Limb (tissue), 2 donors: ENCODE measurements at regions not wholly inside any gene's neighbourhood (a gene's known extent, or its start where the extent isn't known, plus 50 kb on each side); places are given as distances from the start of the nearest gene placed in this dataset.

Experiments
- DNase-seq, 2 donors: peaks; one replicate each; pipeline ENCODE4 v3.0.0-alpha.2; 2016; ENCODE audit errors: extremely low spot score in 2 of 2

DNA sequence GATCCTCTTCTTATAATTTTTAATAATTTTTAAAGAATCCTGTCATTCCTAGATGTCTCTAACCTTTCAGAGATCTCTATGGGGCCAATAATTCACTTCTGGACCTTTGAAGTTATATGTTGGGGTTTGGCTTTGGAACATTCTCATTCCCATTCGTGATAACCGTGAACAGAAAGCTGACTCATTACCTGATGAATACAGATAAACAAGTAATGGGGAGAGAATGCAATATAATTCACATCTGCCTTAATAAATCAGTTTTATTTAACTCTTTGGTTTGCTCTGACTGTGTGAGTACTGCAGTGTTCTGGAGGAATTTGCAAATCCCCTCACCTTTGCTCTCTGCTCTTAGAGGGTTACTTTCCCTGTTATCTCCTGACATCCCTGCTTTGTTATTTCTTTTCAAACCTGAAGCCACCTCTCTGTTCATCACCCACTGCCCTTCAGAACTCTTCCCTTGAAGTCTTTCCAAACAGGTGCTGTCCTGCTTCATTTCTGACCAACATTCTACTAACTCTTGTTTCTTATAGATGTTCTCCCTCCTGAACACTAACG, 79.6 kb upstream of the SLC38A2 start:
- no peak for DNase-seq

DNA sequence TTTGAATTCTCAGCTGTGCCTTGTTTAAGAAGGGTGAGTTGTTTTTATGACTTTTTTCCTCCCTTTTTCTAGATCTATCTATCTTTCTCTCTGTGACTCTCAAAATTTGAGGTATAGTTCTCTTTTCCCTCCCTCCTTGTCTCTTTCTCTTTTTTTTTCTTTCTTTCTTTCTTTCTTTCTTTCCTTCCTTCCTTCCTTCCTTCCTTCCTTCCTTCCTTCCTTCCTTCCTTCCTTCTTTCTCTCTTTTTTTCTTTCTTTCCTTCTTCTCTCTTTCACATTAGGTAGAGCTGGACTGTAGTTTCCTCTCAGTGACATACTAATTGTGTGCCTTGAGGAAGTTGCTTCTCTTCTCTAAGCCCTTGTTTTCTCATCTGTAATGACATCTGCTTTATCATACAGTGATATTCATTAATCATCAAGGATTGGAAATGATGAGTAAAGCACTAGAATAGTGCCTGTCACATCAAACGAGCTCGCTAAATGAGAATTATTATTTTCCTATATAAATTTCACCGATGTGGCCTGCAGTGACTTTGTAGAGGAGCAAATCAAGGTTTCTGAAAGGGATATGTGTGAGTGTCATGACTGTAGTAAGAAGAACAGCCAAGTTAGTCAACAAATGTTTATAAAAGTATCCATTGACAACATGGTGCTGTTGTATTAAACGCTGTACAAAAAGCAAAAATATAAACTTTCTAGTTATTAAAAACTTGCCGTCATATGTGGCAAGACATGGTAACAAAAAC, 78.9 kb upstream of the SLC38A2 start:
- DNase-seq: no peak

DNA sequence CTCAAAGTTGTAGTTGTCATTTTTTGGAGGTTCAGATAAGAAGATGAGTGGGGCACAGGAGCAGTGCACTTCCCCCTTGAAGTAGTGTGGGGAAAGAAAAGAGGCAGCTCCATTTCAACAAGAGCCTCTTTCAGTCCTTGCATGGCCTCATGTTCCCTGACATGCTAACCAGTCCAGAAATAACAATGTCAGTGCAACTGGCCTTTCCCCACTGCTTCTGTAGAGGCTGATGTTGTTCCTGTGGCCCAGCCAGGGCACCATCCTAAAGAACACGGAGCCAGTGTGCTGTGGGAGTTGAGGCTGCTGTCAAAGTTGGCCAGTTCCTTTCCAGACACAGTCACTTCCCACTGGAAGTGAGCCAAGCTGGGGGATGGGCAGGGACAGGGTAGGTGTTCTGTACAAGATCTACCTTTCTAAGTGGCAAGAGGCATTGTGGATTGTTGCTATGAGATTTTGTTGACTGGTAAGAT, 77.7 kb upstream of the SLC38A2 start:
- DNase-seq: peak; percentile 27 to 56

DNA sequence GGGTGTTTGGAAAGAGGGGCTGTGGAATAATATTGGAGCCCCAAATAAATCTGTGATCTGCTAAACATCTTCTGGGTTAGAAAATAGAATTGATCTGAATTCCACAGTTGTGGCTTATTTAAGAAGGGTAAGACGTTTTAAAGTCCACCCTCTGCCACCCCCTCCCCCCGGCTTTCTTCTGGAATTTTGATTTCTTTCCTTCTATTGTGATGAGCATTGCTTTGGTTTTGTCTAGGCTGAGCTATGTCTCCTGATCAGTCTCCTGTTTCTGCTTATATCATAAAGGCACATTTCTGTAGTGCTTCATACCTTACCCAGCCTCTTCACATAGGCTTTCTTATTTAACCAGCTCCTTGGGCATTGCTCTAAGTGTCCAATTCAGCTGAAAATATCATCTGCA, 77.3 kb upstream of the SLC38A2 start:
- no peak for DNase-seq

DNA sequence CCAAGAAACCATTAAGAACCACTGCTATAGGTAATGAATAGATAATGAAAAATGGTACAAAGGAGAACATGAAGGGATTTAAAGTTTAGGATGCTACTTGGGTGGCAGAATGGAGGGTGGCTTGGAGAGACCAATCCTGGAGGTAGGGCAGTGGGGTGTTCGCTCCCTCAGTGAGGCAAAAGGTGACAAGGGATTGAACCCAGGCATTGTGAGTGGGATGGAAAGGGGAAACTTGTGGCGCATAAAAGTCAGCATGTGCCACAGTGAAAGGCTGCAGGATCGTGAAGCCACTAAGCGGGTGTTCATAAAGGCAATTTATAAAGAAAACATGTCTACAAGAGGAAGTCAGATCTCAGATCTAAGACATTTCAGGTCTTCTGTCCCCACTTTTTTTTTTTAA, 76.7 kb upstream of the SLC38A2 start:
- no peak for DNase-seq

DNA sequence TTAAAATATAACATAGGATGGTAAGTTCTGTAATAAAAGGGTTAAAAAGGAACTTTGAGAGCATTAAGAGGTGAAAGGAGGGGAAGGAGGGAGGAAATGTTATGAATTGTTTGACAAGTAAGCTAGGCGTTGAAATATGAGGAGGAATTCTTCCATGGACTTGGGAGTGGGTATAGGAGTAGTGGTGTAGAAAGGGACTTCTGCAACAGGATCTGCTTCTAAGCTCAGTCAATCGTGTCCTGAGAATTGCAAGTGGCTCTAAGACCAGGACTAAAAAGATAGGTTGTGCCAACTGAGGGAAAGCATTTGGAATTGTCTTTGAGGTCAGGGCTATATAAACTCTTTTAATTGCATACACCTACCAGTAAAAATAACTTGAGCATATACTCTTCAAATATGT, 74.1 kb upstream of the SLC38A2 start:
- no peak for DNase-seq

DNA sequence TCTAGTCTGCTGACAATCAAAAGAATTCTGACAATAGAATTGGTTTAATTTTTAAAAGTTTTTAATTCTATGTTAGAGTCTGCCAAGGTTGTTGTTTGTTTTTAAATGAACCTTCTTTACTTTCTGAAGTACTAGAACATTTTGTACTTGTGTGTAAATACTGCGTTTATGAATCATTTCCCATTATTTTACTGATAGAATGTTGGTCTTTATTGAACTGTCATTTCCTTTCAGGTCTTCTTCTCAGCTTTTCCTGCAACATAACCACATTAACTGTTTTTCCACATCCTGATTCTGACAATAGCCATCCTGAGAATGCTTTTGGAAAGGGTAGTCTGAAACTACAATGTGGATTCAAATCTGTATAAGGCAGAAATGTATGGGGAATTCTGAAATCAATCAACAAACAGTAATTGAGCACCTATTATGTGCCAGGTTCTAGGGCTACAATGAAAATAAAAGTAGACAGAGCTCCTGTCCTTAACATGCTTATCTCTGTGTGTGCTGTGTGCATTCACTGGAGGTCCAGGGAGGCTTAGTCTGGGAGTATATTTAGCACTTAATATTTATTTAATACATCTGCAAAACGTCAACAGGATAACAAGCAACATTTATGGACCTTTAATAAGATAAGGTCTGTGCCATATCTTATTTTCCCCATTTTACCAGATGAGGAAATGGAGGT, 73.1 kb upstream of the SLC38A2 start:
- DNase-seq: no peak

DNA sequence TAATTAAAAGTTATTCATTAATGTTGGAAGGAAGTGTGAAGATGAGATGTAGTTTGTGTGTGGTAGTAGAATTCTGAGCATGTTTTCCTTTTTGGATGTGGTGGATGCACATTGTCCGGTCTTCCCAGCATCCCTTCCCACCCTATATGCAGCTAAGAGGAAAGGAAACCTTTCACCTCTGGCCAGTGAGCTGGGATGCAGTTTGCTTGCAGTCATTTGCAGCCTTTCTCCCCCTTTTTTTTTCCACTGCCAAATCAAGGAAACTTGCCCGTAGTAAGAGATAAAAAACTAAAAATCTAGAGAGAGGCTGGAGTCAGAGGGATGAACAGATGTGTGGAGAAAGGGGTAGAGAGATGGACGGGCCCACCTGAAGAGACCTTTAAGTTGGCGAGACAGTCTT, 72.5 kb upstream of the SLC38A2 start:
- DNase-seq: no peak

DNA sequence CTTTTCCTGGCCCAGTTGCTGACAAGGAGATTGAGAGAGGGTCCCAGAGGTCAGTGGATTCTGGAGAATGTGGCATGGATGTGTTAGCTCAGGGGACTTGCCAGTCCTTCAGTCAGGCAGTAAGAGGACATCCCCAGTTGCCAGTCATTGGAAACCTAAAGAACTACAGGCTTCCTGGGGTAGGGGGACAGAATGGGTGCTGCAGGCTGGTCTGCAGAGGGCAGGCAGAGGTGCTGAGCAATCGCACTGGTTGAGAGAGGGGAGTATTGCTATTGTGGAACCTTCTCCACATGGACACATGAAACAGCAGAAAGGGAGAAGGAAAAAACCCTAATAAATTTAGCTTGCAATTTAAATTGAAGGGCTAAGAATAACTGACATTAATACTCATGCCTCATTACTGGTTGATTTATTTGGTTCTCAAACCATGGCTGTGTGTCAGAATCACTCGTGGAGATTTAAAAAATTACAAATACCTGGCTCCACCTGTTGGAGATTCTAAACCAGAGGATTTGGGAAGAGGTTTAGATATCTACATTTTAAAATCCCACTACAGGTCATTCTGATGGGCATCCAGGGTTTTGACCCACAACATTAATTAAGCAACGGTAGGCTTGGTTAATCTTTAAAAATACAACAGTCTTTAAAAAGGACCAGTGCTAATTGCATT, 71.2 kb upstream of the SLC38A2 start:
- no peak for DNase-seq

DNA sequence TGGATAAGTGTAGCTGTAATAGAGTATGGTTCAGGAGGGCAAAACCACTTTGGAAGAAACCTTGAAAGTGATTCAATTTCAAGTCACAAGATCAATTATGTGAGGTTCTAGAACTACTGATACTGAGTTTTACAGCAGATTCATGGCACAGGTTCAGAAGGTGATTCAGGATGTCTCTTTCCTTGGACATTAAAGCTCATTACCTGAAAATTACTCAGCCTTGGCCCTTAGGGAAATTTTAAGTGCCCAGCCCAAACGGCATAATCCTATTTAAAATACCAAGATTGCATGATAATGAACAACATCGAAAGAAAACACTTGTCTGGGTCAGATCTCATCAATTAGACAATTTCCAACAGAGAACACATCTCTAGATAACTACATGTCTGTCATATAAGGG, 70.2 kb upstream of the SLC38A2 start:
- DNase-seq: no peak

DNA sequence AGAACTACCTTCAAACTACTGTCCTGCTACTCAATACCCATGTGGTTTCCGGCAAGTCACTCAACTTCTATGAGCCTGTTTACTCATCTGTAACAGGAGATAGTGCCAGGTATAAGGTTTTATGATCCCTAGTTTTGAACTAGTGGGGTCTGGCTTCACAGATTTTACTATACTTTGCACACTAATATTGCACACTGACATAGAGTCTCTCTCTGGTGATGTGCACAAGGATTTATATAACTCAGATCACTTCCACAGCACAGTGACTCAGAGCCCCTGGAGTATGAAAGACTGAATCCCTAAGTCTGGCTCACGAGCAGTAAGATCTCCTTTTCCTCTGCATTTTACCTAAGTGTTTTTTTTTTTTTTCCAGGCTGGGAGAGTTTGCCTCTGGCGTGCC, 69.7 kb upstream of the SLC38A2 start:
- DNase-seq: no peak

DNA sequence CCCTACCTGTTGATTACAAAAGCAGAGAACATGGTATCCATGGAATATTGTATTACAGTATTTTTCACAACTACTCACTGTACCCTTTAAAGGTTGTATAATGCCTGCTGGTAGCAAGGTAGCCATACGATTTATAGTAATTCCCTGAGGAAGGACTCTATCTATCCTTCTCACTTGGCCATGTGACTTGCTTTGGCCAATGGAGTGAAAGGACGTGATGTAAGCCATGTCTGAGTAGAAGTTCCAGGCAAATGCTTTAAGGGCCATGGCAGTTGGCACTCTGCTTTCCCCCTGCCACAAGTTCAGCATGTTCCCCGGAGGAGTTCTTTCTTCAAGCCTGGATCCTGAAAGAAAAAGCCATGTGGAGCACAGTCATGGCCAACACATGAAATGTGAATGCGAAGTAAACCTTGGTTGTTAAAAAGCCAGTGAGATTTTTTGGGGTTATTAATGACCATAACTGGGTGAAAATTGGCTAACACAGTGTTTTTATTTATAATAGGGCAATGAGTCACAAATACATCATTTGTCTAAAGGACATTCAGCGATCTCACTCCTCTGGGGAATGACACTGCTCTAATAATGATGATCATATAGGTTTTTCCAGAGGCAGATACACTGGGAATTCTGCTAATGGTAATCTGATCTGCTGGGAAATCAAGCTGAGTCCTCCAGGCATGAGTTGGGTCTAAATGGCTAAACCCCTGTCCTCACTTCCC, 67.4 kb upstream of the SLC38A2 start:
- no peak for DNase-seq

DNA sequence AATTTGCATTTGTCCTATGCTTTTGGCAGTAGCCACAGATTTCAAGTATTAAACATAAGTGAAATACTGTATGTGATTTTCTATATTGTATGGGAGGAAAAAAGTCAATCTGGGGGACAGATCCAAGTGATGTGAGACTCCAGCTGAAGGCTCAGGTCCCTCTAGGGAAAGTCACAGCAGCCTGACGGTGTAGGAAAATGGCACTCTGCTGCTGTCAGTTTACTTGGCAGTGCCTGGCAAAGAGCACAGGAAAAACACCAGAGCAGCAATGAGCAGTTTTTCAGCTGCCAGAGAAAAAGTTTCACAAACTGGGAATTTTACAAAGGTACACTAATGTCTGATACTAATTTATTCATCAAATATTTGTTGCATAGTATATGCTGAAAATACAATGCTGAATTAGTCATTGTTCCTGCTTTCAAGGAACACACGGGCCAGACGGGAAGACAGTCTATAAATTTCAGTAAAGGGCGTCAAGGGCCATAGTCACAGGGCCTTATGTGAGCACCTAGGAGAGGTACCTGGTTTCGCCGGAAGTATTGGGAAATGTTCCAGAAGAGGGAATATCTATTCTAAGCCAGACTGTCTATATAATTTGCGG, 66.2 kb upstream of the SLC38A2 start:
- DNase-seq: no peak

DNA sequence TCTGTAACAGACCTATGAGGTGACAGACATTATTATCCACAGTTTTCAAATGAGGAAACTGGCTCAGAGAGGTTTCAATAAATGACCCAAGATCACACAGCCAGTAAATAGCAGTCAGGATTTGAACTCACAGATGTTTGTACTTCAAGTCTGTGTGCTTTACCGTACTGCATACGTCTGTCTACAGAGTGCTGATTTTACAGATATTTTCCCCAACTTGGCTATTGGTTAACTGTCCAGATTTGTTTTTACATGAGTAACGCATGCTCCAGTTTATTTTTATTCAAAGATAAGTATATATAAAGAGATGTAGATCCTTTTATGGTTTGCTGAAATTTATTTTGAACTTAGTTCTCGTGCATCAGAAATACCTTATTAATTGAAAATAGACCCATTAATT, 65.7 kb upstream of the SLC38A2 start:
- no peak for DNase-seq

DNA sequence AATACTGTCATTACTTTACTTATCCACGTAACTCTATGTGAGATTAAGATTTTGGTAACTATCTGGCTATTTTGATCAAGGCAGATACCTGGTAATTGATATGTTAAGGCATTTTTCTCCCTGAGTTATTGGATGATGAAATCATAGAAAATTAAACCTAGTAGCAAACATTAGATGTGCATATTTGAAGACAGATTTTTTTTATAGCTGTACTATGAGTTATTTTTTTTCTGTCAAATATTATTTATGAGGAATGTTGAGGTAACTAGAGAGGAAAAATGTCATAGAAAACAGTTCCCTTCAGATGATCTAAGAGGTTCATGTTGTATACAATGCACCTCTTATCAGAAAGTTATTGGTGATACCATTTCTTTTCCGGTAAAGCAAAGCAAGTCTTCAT, 64.9 kb upstream of the SLC38A2 start:
- no peak for DNase-seq

DNA sequence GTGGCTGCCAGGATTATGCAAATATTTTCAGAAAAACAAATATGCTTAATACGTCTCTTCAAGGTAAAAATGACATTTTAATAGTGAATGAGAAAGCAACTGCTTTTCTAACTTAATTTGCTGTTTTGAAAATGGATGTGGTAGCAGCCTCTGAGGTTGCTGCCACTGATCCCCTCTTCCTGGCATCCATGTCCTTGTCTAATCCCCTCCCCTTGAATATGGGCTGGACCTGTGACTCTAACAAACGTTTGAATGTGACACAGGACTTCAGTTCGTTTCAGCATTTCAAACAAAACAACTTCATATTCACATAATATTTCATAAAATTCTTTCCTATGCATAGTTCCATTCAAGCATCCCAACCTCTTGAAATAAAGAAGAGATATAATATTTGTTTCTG, 64.2 kb upstream of the SLC38A2 start:
- DNase-seq: no peak

DNA sequence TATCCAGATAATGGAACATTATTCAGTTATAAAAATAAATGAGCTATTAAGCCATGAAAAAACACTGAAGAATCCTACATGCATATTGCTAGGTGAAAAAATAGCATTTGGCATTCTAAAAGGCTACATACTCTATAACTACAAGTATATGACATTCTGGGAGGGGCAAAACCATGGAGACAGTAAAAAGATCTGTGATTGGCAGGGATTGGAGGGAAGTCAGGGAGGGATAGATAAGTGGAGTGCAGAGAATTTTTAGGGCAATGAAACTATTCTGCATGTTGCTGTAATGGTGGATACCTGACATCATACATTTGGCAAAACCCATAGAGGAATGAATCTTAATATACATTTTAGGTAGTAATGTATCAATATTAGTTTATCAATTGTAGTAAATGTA, 63.1 kb upstream of the SLC38A2 start:
- DNase-seq: no peak

DNA sequence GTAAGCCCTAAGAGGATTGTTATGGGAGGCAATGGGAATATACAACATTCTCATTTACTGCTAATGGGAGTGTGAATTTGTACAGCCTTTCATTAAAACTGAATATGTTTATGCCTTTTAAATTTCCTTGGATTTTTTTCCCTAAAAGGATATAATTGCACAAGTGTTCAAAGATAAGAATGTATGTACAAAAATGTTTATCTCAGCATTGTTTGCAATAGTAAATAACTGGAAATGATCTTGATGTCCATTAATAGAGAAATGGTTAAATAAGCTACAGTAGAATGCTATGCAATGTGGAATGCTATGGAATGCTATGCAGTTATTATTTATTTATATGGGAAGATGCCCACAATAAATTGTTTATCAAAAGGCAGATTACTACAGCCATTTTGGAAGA, 62.5 kb upstream of the SLC38A2 start:
- no peak for DNase-seq

DNA sequence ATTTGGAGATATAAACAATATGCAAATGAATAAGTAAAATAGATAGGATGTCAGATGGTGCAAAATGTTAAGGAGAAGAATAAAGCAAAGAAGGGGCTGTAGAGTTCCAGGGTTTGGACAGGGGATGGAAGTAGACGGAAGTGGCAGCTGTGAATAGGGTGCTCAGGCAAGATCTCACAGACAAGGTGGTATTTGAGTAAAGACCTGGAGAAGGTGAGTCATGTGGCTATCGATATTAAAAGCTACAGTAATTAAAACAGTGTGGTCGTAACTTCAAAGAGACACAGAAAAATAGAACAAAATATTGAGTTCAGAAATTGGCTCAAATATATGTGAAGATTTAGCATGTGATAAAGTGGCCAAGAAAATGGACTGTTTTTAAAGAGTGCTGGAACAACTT, 61.3 kb upstream of the SLC38A2 start:
- DNase-seq: no peak

DNA sequence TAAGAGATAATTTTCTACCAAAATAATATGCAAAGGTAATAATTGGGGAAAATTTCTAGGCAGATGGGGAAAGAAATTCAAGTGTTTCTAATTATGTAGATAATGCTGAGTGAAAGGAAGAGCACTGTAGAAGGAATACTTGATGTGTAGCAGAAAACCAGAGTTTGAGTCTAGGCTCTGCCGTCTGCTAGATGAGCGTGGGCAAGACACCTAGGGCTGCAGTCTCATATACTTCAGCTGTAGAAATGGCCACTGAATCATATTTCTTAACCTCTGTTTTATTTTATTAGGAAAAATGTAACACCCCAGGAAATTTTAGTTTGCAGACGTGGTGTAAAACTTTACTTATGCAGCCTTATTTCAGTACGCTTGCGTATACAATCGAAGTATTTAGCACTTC, 59.8 kb upstream of the SLC38A2 start:
- no peak for DNase-seq

DNA sequence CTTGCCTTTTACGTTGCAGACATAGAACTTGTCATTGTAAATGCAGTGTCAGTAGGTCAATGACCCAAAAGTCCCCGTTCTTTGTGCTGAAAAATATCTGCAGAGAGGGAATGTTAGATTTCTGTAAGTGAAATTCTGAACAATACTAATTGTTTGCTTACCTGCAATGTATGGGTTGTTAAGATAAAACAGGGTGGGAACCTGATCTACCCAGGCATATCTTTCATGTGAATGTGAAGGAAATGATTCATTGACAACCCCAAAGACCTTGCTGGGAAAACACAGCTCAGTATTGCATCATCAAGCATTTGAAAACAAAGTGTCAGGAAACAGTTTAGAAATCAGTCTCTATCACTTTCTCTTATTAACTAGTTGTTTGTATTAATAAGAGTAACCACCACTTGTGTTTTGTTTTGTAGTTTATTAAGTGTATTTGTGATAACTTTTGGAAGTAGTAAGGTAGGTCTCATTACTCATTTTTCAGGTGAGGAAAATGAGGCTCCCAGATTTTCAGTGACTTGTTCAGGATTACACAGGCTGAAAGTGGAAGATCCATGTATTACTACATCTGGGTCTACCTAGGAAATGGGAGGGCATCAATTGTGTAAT, 57.9 kb upstream of the SLC38A2 start:
- DNase-seq: no peak
